ENCODE measurements at regions not wholly inside any gene's neighbourhood (a gene's known extent, or its start where the extent isn't known, plus 50 kb on each side); places are given as distances from the start of the nearest gene placed in this dataset.

GRCh38 chr7:63030061-63030460, 968.6 kb upstream of the ZNF722 start:
- H3K4me1 Mint-ChIP-seq = no peaks in the 10 kb centered on the region
- no peak for DNase-seq (ENCODE audit: low spot score in 2 of 2, unreplicated experiment in 2 of 2)
- peaks cover 83% of the 10 kb centered on the region for H3K9me3 Mint-ChIP-seq
- TF ChIP-seq CTCF (IDR thresholded peaks at IDR 0.05; ENCODE audit: unreplicated experiment) = no peak
- H3K27ac Mint-ChIP-seq = no peak overlapping the region
- H3K4me3 Mint-ChIP-seq = no peak overlapping the region
- H3K36me3 Mint-ChIP-seq = peaks cover 5% of the 10 kb centered on the region
- H3K27me3 Mint-ChIP-seq (ENCODE audit: low read depth) = no peaks in the 10 kb centered on the region

- no peaks in the 10 kb centered on the region for H3K27me3 Mint-ChIP-seq (ENCODE audit: low read depth)
Measured at GRCh38 chr7:63031838-63032436, 966.7 kb upstream of the ZNF722 start.

GRCh38 chr7:63037242-63037641, 961.4 kb upstream of the ZNF722 start:
- TF ChIP-seq CTCF (IDR thresholded peaks at IDR 0.05; ENCODE audit: unreplicated experiment) = no peak
- Mint-ChIP-seq H3K27ac (no peak overlapping the region), H3K4me3 (no peak overlapping the region), H3K9me3 (peaks cover 84% of the 10 kb centered on the region), H3K4me1 (no peaks in the 10 kb centered on the region), H3K36me3 (peaks cover 17% of the 10 kb centered on the region), H3K27me3 (ENCODE audit: low read depth) (no peaks in the 10 kb centered on the region)
- DNase-seq (ENCODE audit: low spot score in 2 of 2, unreplicated experiment in 2 of 2) = no peak

More at GRCh38 chr7:63031838-63032436, 966.7 kb upstream of the ZNF722 start:
- no peak overlapping the region for H3K27ac Mint-ChIP-seq
- peaks cover 81% of the 10 kb centered on the region for H3K9me3 Mint-ChIP-seq
- TF ChIP-seq CTCF (IDR thresholded peaks at IDR 0.05; ENCODE audit: unreplicated experiment) = no peak
- H3K4me3 Mint-ChIP-seq = no peak overlapping the region
- DNase-seq (ENCODE audit: low spot score in 2 of 2, unreplicated experiment in 2 of 2) = no peak
- peaks cover 8% of the 10 kb centered on the region for H3K36me3 Mint-ChIP-seq
- no peaks in the 10 kb centered on the region for H3K4me1 Mint-ChIP-seq

GRCh38 chr7:63038987-63039386, 959.7 kb upstream of the ZNF722 start:
- no peak for TF ChIP-seq CTCF (IDR thresholded peaks at IDR 0.05; ENCODE audit: unreplicated experiment)
- Mint-ChIP-seq H3K4me3 (no peak overlapping the region), H3K27me3 (ENCODE audit: low read depth) (no peaks in the 10 kb centered on the region), H3K27ac (no peak overlapping the region), H3K36me3 (peaks cover 20% of the 10 kb centered on the region), H3K4me1 (no peaks in the 10 kb centered on the region), H3K9me3 (peaks cover 84% of the 10 kb centered on the region)
- no peak for DNase-seq (ENCODE audit: low spot score in 2 of 2, unreplicated experiment in 2 of 2)

GRCh38 chr7:63039882-63040281, 958.8 kb upstream of the ZNF722 start:
- Mint-ChIP-seq H3K9me3 (peaks cover 78% of the 10 kb centered on the region), H3K4me3 (no peak overlapping the region), H3K36me3 (peaks cover 20% of the 10 kb centered on the region), H3K4me1 (no peaks in the 10 kb centered on the region), H3K27ac (no peak overlapping the region), H3K27me3 (ENCODE audit: low read depth) (no peaks in the 10 kb centered on the region)
- no peak for DNase-seq (ENCODE audit: low spot score in 2 of 2, unreplicated experiment in 2 of 2)
- TF ChIP-seq CTCF (IDR thresholded peaks at IDR 0.05; ENCODE audit: unreplicated experiment) = no peak

GRCh38 chr7:63040336-63040735, 958.3 kb upstream of the ZNF722 start:
- no peak for TF ChIP-seq CTCF (IDR thresholded peaks at IDR 0.05; ENCODE audit: unreplicated experiment)
- Mint-ChIP-seq H3K36me3 (peaks cover 20% of the 10 kb centered on the region), H3K27me3 (ENCODE audit: low read depth) (no peaks in the 10 kb centered on the region), H3K27ac (no peak overlapping the region), H3K4me3 (no peak overlapping the region), H3K9me3 (peaks cover 74% of the 10 kb centered on the region), H3K4me1 (no peaks in the 10 kb centered on the region)
- no peak for DNase-seq (ENCODE audit: low spot score in 2 of 2, unreplicated experiment in 2 of 2)

Measured in mesothelial cell of epicardium (in vitro differentiated cells).